Upper lobe of left lung (tissue), 6 donors: ENCODE measurements at regions not wholly inside any gene's neighbourhood (a gene's known extent, or its start where the extent isn't known, plus 50 kb on each side); places are given as distances from the start of the nearest gene placed in this dataset.

Experiments used
- ATAC-seq, 2 donors: fragments of 200-7000 bp; cut with Tn5 transposase; one replicate each; pipeline ENCODE4 v1.9.1; 2022; ENCODE audit warnings: mild to moderate bottlenecking in 2 of 2, moderate library complexity in 2 of 2; ENCODE audit not compliant: low FRiP score in 2 of 2
- DNase-seq, 2 donors: peaks; one replicate each; pipeline ENCODE4 v3.0.0-alpha.2; 2019 to 2020
- H3K27ac ChIP-seq, 4 donors: fragments of 200-600 bp; sonication (generic); one replicate each; pipeline ENCODE4 v1.5.1; 2016 to 2019
- H3K27me3 ChIP-seq, 4 donors: fragments of 200-600 bp; sonication (generic); one replicate each; pipeline ENCODE4 v1.5.1; 2017 to 2019
- H3K36me3 ChIP-seq, 4 donors: fragments of 200-600 bp; sonication (generic); one replicate each; pipeline ENCODE4 v1.5.1; 2016 to 2019
- H3K4me1 ChIP-seq, 4 donors: fragments of 200-600 bp; sonication (generic); one replicate each; pipeline ENCODE4 v1.5.1; 2018 to 2019
- H3K4me3 ChIP-seq, 4 donors: fragments of 200-600 bp; sonication (generic); one replicate each; pipeline ENCODE4 v1.5.1; 2017 to 2019; ENCODE audit warnings: mild to moderate bottlenecking in 2 of 4, moderate library complexity in 1 of 4
- H3K9me3 ChIP-seq, 4 donors: fragments of 200-600 bp; sonication (generic); one replicate each; pipeline ENCODE4 v1.5.1; 2018 to 2019
- CTCF ChIP-seq, 6 experiments: fragments of 450-650 bp in 4 of 6; fragments of 200-600 bp in 2 of 6; sonication (generic) in 2 of 6; IDR thresholded peaks; one replicate each; pipeline ENCODE4 v1.5.1; 2016 to 2019; ENCODE audit warnings: antibody characterized with exemption in 6 of 6
- EP300 ChIP-seq, 4 donors: sonication (generic); formaldehyde crosslinking; IDR thresholded peaks; one replicate each; pipeline ENCODE4 v1.5.1; 2017; ENCODE audit warnings: antibody characterized with exemption in 4 of 4, control low read depth in 2 of 4
- POLR2A ChIP-seq, 4 donors: fragments of 450-650 bp; IDR thresholded peaks; one replicate each; pipeline ENCODE4 v1.5.1; 2016 to 2017; ENCODE audit warnings: antibody characterized with exemption in 4 of 4, mild to moderate bottlenecking in 2 of 4
- POLR2AphosphoS5 ChIP-seq, 2 donors: sonication (generic); formaldehyde crosslinking; IDR thresholded peaks; one replicate each; pipeline ENCODE4 v1.5.1; 2017; ENCODE audit warnings: antibody characterized with exemption in 2 of 2
- whole genome bisulfite sequencing, 2 donors: methylation state at CpG; one replicate each; pipeline ENCODE4 v1.1.5; 2017 to 2018; 5-methylcytosine and 5-hydroxymethylcytosine counted together
- donor health status: DM: no; HTN: no; CAD: no; lungs with moderate emphysema.
- donor health status: DM: no; HTN: yes; CAD: no; lungs with severe emphysema.

- DNase-seq (no peak), ATAC-seq (no peak)
- Histone ChIP-seq H3K4me3 (no peak overlapping the region), H3K27me3 (no peaks in the 10 kb centered on the region), H3K36me3 (no peaks in the 10 kb centered on the region), H3K9me3 (no peaks in the 10 kb centered on the region), H3K27ac (no peak overlapping the region), H3K4me1 (no peaks in the 10 kb centered on the region)
- no peak for TF ChIP-seq POLR2AphosphoS5 (IDR thresholded peaks at IDR 0.05)
- TF ChIP-seq EP300 (IDR thresholded peaks at IDR 0.05): no peak
- no peak for TF ChIP-seq POLR2A (IDR thresholded peaks at IDR 0.05)
- TF ChIP-seq CTCF (IDR thresholded peaks at IDR 0.05): no peak
- WGBS, 2 donors: 94 to 95% methylated on average over 15 of the region's 15 CpGs
Measured at GRCh38 chr17:420479-421175, 68.0 kb upstream of the RPH3AL start.

GRCh38 chr17:419073-419735 lies 66.6 kb upstream of the RPH3AL start:
- no peaks in the 10 kb centered on the region for H3K4me1 ChIP-seq
- no peak overlapping the region for H3K27ac ChIP-seq
- no peaks in the 10 kb centered on the region for H3K9me3 ChIP-seq
- no peak for DNase-seq
- peaks cover 0 to 5% (median 0%) of the 10 kb centered on the region in 4 donors for H3K36me3 ChIP-seq
- TF ChIP-seq CTCF (IDR thresholded peaks at IDR 0.05) (no peak), POLR2A (IDR thresholded peaks at IDR 0.05) (no peak), POLR2AphosphoS5 (IDR thresholded peaks at IDR 0.05) (no peak), EP300 (IDR thresholded peaks at IDR 0.05) (no peak)
- H3K4me3 ChIP-seq: no peak overlapping the region
- no peaks in the 10 kb centered on the region for H3K27me3 ChIP-seq
- ATAC-seq: no peak
- 78 to 86% methylated on average over 10 to 13 of the region's 13 CpGs for WGBS, 2 donors

GRCh38 chr17:418421-418751 lies 65.8 kb upstream of the RPH3AL start:
- no peaks in the 10 kb centered on the region for H3K9me3 ChIP-seq
- H3K27me3 ChIP-seq: no peaks in the 10 kb centered on the region
- no peak overlapping the region for H3K4me3 ChIP-seq
- no peak overlapping the region for H3K27ac ChIP-seq
- no peak for DNase-seq
- no peak for ATAC-seq
- peaks cover 0 to 14% (median 3%) of the 10 kb centered on the region in 4 donors for H3K36me3 ChIP-seq
- WGBS, 2 donors: 61 to 69% methylated on average over 8 of the region's 8 CpGs
- TF ChIP-seq CTCF (IDR thresholded peaks at IDR 0.05) (no peak), POLR2A (IDR thresholded peaks at IDR 0.05) (no peak), POLR2AphosphoS5 (IDR thresholded peaks at IDR 0.05) (no peak), EP300 (IDR thresholded peaks at IDR 0.05) (no peak)
- no peaks in the 10 kb centered on the region for H3K4me1 ChIP-seq

GRCh38 chr17:417691-418420 lies 65.2 kb upstream of the RPH3AL start:
- Histone ChIP-seq H3K27ac (no peak overlapping the region), H3K27me3 (no peaks in the 10 kb centered on the region), H3K4me1 (no peaks in the 10 kb centered on the region), H3K9me3 (no peaks in the 10 kb centered on the region), H3K4me3 (no peak overlapping the region), H3K36me3 (peaks cover 0 to 18% (median 3%) of the 10 kb centered on the region in 4 donors)
- ATAC-seq (no peak), DNase-seq (no peak)
- 85% methylated on average over 16 of the region's 16 CpGs for WGBS, 2 donors
- TF ChIP-seq POLR2A (IDR thresholded peaks at IDR 0.05): no peak
- no peak for TF ChIP-seq POLR2AphosphoS5 (IDR thresholded peaks at IDR 0.05)
- no peak for TF ChIP-seq EP300 (IDR thresholded peaks at IDR 0.05)
- no peak for TF ChIP-seq CTCF (IDR thresholded peaks at IDR 0.05)
